Hepatocyte (in vitro differentiated cells): ENCODE measurements at regions not wholly inside any gene's neighbourhood (a gene's known extent, or its start where the extent isn't known, plus 50 kb on each side); places are given as distances from the start of the nearest gene placed in this dataset.
A peak's percentile ranks its signal among the peaks of the same experiment; 100 is the strongest.

Experiments used
- DNase-seq: peaks from one replicate; pipeline ENCODE4 v3.0.0-alpha.2; 2016; ENCODE audit warnings: low spot score
- H2AFZ ChIP-seq: fragments of 200-600 bp; sonication (generic); 2 replicates; pipeline ENCODE4 v1.6.0; 2016; ENCODE audit warnings: antibody characterized with exemption, mild to moderate bottlenecking
- H3K27ac ChIP-seq: fragments of 200-600 bp; sonication (generic); 2 replicates; pipeline ENCODE4 v1.5.1; 2016; ENCODE audit warnings: mild to moderate bottlenecking
- H3K27me3 ChIP-seq: fragments of 200-600 bp; sonication (generic); 2 replicates; pipeline ENCODE4 v1.6.1; 2016
- H3K36me3 ChIP-seq: fragments of 200-600 bp; sonication (generic); replicated peaks from 2 replicates; pipeline ENCODE4 v1.5.1; 2016; ENCODE audit warnings: low read depth; ENCODE audit not compliant: insufficient read depth
- H3K4me1 ChIP-seq: fragments of 200-600 bp; sonication (generic); 2 replicates; pipeline ENCODE4 v1.5.1; 2016; ENCODE audit warnings: mild to moderate bottlenecking, moderate library complexity; ENCODE audit not compliant: insufficient read depth
- H3K4me2 ChIP-seq: fragments of 200-600 bp; sonication (generic); 2 replicates; pipeline ENCODE4 v1.6.0; 2016
- H3K4me3 ChIP-seq: fragments of 200-600 bp; sonication (generic); 2 replicates; pipeline ENCODE4 v1.5.1; 2016; ENCODE audit warnings: mild to moderate bottlenecking
- H3K79me2 ChIP-seq: fragments of 200-600 bp; sonication (generic); 2 replicates; pipeline ENCODE4 v1.6.0; 2017; ENCODE audit warnings: mild to moderate bottlenecking
- H3K9me2 ChIP-seq: fragments of 200-600 bp; sonication (generic); replicated peaks from 2 replicates; pipeline ENCODE4 v1.6.0; 2017; ENCODE audit warnings: mild to moderate bottlenecking; ENCODE audit not compliant: insufficient read depth
- H3K9me3 ChIP-seq: fragments of 200-600 bp; sonication (generic); 2 replicates; pipeline ENCODE4 v1.5.1; 2016; ENCODE audit warnings: low read depth, mild to moderate bottlenecking
- H4K20me1 ChIP-seq: fragments of 200-600 bp; sonication (generic); 2 replicates; pipeline ENCODE4 v1.6.0; 2016; ENCODE audit warnings: mild to moderate bottlenecking; ENCODE audit not compliant: insufficient read depth, poor library complexity, severe bottlenecking
- EZH2 ChIP-seq: fragments of 200-600 bp; sonication (generic); IDR thresholded peaks from 2 replicates; pipeline ENCODE4 v1.6.1; 2016; ENCODE audit warnings: antibody characterized with exemption, mild to moderate bottlenecking, borderline replicate concordance
- EZH2phosphoT487 ChIP-seq: fragments of 200-600 bp; sonication (generic); IDR thresholded peaks from one replicate; pipeline ENCODE4 v1.6.1; 2018; ENCODE audit warnings: antibody characterized with exemption, mild to moderate bottlenecking, low read depth, moderate library complexity; ENCODE audit not compliant: unreplicated experiment, severe bottlenecking
- WGBS: methylation state at CpG from one replicate; pipeline ENCODE4 v1.1.6; 2016; ENCODE audit warnings: low lambda C conversion rate; ENCODE audit errors: missing lambda C conversion rate; 5-methylcytosine and 5-hydroxymethylcytosine counted together
- TF ChIP-seq, protein P1 (sequence below): fragments of 200-600 bp; sonication (generic); IDR thresholded peaks from 2 replicates; pipeline ENCODE4 v1.5.1; 2016; ENCODE audit warnings: antibody characterized with exemption, mild to moderate bottlenecking; ENCODE audit not compliant: poor library complexity

DNA sequence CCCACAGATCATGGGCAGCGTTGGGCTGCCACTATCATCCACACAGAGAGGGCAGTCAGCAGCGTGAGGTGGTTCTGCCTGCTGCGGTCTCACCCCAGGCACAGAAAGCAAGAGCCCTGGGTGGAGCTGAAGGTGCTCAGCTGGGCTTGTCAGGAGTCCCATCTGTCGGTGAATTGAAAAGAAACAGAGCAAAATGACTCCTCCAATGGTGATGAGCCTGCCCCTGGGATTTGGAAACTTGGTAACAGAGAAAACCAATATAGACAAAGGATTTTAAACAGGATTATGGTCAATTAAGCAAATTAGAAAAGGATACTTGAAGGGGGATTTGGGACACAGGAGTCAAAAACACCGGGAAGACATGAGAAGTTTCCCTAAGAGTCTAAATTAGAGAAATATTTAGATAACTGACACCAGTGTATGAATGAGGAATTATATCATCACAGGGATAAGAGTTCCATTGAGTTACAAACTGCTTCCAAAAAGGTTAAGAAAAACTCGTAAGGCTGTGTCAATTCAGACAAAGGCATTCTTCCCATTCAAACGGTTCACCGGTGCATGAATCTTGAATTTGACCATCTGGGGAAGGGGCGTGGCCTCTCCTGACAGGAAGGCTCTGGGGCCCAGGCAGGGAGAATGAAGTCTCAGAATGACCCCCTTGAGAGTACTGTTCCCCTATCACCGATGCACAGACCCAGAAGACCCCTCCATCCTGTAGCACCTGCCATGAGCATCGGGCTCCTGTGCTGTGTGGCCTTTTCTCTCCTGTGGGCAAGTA is 70.0 kb upstream of the PRSS58 start:
- DNase-seq, result no peak
- H3K4me2 ChIP-seq, result no peak overlapping the region
- TF ChIP-seq, protein P1, sequence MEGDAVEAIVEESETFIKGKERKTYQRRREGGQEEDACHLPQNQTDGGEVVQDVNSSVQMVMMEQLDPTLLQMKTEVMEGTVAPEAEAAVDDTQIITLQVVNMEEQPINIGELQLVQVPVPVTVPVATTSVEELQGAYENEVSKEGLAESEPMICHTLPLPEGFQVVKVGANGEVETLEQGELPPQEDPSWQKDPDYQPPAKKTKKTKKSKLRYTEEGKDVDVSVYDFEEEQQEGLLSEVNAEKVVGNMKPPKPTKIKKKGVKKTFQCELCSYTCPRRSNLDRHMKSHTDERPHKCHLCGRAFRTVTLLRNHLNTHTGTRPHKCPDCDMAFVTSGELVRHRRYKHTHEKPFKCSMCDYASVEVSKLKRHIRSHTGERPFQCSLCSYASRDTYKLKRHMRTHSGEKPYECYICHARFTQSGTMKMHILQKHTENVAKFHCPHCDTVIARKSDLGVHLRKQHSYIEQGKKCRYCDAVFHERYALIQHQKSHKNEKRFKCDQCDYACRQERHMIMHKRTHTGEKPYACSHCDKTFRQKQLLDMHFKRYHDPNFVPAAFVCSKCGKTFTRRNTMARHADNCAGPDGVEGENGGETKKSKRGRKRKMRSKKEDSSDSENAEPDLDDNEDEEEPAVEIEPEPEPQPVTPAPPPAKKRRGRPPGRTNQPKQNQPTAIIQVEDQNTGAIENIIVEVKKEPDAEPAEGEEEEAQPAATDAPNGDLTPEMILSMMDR, result no peak
- no peak for TF ChIP-seq EZH2phosphoT487
- TF ChIP-seq EZH2, result no peak
- H3K4me3 ChIP-seq, result no peak overlapping the region
- H4K20me1 ChIP-seq, result no peaks in the 10 kb centered on the region
- H3K79me2 ChIP-seq, result no peaks in the 10 kb centered on the region
- H3K4me1 ChIP-seq, result no peaks in the 10 kb centered on the region
- H3K27ac ChIP-seq, result no peak overlapping the region
- WGBS, result 70% methylated on average over 11 of the region's 11 CpGs
- no peaks in the 10 kb centered on the region for H3K36me3 ChIP-seq
- H3K9me3 ChIP-seq, result no peaks in the 10 kb centered on the region
- peaks cover 14% of the 10 kb centered on the region for H3K27me3 ChIP-seq
- no peak overlapping the region for H2AFZ ChIP-seq
- no peaks in the 10 kb centered on the region for H3K9me2 ChIP-seq

DNA sequence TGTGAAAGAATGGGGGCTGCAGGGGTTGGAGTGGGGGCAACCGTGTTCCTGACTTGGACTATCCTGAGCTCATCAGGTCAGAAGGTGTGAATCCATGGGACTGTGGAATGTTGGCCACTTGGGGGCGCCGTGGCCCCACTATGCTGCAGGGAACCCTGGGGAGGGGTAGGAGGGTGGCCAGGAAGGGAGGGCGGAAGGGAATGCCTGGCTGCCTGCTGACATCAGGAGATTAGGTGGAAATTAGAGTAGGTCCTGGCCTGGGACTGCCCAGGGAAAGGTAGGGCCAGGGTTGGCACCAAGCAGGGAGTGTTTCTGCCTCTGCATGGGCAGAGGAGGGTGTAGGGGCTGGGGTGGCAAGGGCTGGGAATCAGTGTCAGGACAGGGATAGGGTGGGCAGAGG is 65.8 kb upstream of the PRSS58 start:
- Histone ChIP-seq H4K20me1 (no peaks in the 10 kb centered on the region), H2AFZ (no peak overlapping the region), H3K79me2 (no peaks in the 10 kb centered on the region), H3K9me2 (no peaks in the 10 kb centered on the region), H3K4me2 (no peak overlapping the region), H3K4me1 (no peaks in the 10 kb centered on the region), H3K9me3 (no peaks in the 10 kb centered on the region), H3K27me3 (no peaks in the 10 kb centered on the region), H3K4me3 (no peak overlapping the region), H3K27ac (no peak overlapping the region), H3K36me3 (no peaks in the 10 kb centered on the region)
- DNase-seq, result peak; percentile 44
- WGBS, result 20% methylated on average over 4 of the region's 4 CpGs
- TF ChIP-seq EZH2phosphoT487, result no peak
- TF ChIP-seq, protein P1, result peak; percentile 35

- no peaks in the 10 kb centered on the region for H4K20me1 ChIP-seq
- DNase-seq, result no peak
- H2AFZ ChIP-seq, result no peak overlapping the region
- H3K79me2 ChIP-seq, result no peaks in the 10 kb centered on the region
- no peak overlapping the region for H3K4me2 ChIP-seq
- 87% methylated on average over 7 of the region's 7 CpGs for WGBS
- H3K27me3 ChIP-seq, result no peaks in the 10 kb centered on the region
- H3K27ac ChIP-seq, result no peak overlapping the region
- H3K9me2 ChIP-seq, result no peaks in the 10 kb centered on the region
- H3K4me1 ChIP-seq, result no peaks in the 10 kb centered on the region
- H3K9me3 ChIP-seq, result no peaks in the 10 kb centered on the region
- H3K36me3 ChIP-seq, result no peaks in the 10 kb centered on the region
- H3K4me3 ChIP-seq, result no peak overlapping the region
- TF ChIP-seq EZH2 (no peak), EZH2phosphoT487 (no peak)
- TF ChIP-seq, protein P1, result no peak
Measured at GRCh38 chr7:142321391-142321790, 63.5 kb upstream of the PRSS58 start.
